Pancreas (tissue), 10 donors: ENCODE measurements at regions not wholly inside any gene's neighbourhood (a gene's known extent, or its start where the extent isn't known, plus 50 kb on each side); places are given as distances from the start of the nearest gene placed in this dataset.
A peak's percentile ranks its signal among the peaks of the same experiment; 100 is the strongest.
"Not testable (repeated sequence)": the region's sequence is repeated elsewhere in the genome, so short reads cannot be mapped to it uniquely, and the experiment has no call there.

Source experiments
- ATAC-seq, 4 donors: fragments of 200-7000 bp; cut with Tn5 transposase; one replicate each; pipeline versions ENCODE4 v1.8.0 to v1.9.1; 2020; ENCODE audit warnings: mild to moderate bottlenecking in 4 of 4, moderate library complexity in 4 of 4
- DNase-seq, 6 donors: peaks; one replicate each; pipeline ENCODE4 v3.0.0-alpha.2; 2020
- FAIRE-seq: peaks from 2 replicates; lab custom pipeline; 2012; peaks lifted over from hg19 to GRCh38; lab: Jason Lieb, UNC
- H3K27ac ChIP-seq, 4 donors: fragments of 200-600 bp; sonication (generic); 1 replicate in 3 of 4; 2 replicates in 1 of 4; pipeline versions ENCODE4 v1.5.0 to v1.8.0; 2020
- H3K27me3 ChIP-seq, 4 donors: fragments of 200-600 bp; one replicate each; pipeline ENCODE4 v1.8.0; 2021
- H3K36me3 ChIP-seq, 3 donors: fragments of 200-600 bp; sonication (generic) in 1 of 3; one replicate each; pipeline versions ENCODE4 v1.5.0 to v1.8.0; 2020 to 2021
- H3K4me1 ChIP-seq, 3 donors: fragments of 200-600 bp; one replicate each; pipeline ENCODE4 v1.8.0; 2021
- H3K4me3 ChIP-seq, 4 donors: fragments of 200-600 bp; sonication (generic) in 2 of 4; one replicate each; pipeline versions ENCODE4 v1.5.0 to v1.8.0; 2020 to 2021
- H3K9me3 ChIP-seq, 4 donors: fragments of 200-600 bp; one replicate each; pipeline ENCODE4 v1.8.0; 2021
- CTCF ChIP-seq, 4 donors: fragments of 200-600 bp; sonication (generic) in 3 of 4; IDR thresholded peaks; one replicate each; pipeline versions ENCODE4 v1.5.0 to v1.8.0; 2021; ENCODE audit warnings: antibody characterized with exemption in 4 of 4
- WGBS, 2 donors: extraction: QIAGEN DNeasy Blood & Tissue Kit; methylation state at CpG; one replicate each; pipeline ENCODE4 v1.1.7; 2013; 5-methylcytosine and 5-hydroxymethylcytosine counted together
- intact Hi-C, 3 donors: fragments of 100-400 bp; cut with DNase I; formaldehyde crosslinking; loops; one replicate each; pipeline versions ENCODE4 v1.11.1 to v1.14.2; 2022
- donor health status: healthy with polysubstance abuse.
- donor health status: DM: no; HTN: no; CAD: no; lungs with moderate emphysema.
- donor health status: DM: no; HTN: no; CAD: no.
- donor health status: control.
- donor health status: control.
- donor health status: Bipolar disorder and iron deficiency.
- donor health status: DM: yes; HTN: yes; CAD: no.
- donor health status: DM: no; HTN: no; CAD: no.
- donor health status: DM: no; HTN: no; CAD: no.
- donor health status: DM: yes; HTN: yes; CAD: no.

DNA sequence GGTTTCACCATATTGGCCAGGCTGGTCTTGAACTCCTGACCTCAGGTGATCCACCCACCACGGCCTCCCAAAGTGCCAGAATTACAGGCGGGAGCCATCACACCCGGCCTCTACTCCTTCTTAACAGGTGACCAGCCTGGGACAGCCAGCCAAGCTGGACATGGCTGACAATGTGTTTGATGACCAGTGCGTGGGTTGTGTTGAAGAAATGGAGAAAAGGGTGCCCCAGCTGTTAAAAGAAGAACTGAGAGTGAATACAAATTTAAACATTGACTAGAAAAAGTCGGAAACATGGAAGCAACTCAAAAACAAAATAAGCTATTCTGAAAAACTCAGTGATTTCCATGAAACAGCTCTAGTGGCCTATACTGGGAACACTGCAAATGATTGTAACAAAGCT is 86.5 kb upstream of the CLPB start:
- intact Hi-C loops: no loop called here

GRCh38 chr11:72519882-72520281 is 85.6 kb upstream of the CLPB start:
- DNase-seq, intact Hi-C loops, H3K9me3 ChIP-seq, FAIRE-seq, H3K36me3 ChIP-seq, H3K4me1 ChIP-seq, H3K27me3 ChIP-seq, ATAC-seq, H3K4me3 ChIP-seq, H3K27ac ChIP-seq: not testable (repeated sequence)
- 82 to 92% methylated on average over 2 of the region's 2 CpGs for WGBS, 2 donors

More for the DNA sequence above, 86.5 kb upstream of the CLPB start:
- no peaks in the 10 kb centered on the region for H3K9me3 ChIP-seq
- no peaks in the 10 kb centered on the region for H3K27me3 ChIP-seq
- no peak for ATAC-seq
- 80 to 82% methylated on average over 5 of the region's 5 CpGs for WGBS, 2 donors
- DNase-seq: no peak
- FAIRE-seq: no peak
- no peak for TF ChIP-seq CTCF (IDR thresholded peaks at IDR 0.05)
- no peaks in the 10 kb centered on the region for H3K4me1 ChIP-seq
- H3K27ac ChIP-seq: no peak overlapping the region
- H3K36me3 ChIP-seq: no peaks in the 10 kb centered on the region
- H3K4me3 ChIP-seq: no peak overlapping the region

DNA sequence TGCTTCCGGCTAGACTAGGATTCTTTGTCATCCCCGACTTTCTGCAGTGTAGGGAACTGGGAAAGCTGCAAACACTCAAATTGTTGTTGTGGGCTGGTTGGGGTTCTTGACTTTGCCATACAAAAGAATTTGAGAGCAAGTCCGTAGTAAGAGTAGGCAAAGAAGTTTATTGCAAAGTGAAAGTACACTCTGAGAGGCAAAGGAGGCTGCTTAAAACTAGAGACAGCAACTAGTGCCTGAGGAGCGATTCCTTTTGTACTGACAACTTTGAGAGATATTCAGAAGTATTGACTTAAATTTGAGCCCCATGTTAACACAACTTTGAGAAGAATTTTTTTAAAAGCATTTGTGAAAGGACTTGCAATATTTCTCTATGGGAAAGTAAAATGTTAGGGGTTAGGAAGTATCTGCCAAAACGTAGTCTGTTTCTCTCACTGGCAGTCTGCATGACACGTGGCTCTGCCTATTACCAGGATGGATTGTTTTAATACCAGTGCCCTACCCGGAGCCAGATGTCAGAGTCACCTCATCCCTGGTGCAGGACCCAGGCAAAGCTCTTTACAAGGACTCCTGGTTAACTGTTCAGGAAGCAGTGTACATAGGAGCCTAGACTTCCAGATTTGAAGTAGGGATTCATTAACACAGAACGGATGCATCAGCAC is 85.0 kb upstream of the CLPB start:
- no peak for TF ChIP-seq CTCF (IDR thresholded peaks at IDR 0.05)
- no peak overlapping the region for H3K27ac ChIP-seq
- no peaks in the 10 kb centered on the region for H3K9me3 ChIP-seq
- peak in 1 of 4 donors; percentile 34 for ATAC-seq
- intact Hi-C loops: no loop called here
- no peaks in the 10 kb centered on the region for H3K4me1 ChIP-seq
- WGBS, 2 donors: 57 to 62% methylated on average over 8 of the region's 8 CpGs
- no peak overlapping the region for H3K4me3 ChIP-seq
- no peaks in the 10 kb centered on the region for H3K27me3 ChIP-seq
- H3K36me3 ChIP-seq: no peaks in the 10 kb centered on the region
- DNase-seq: no peak
- no peak for FAIRE-seq

GRCh38 chr11:72514331-72514730 is 80.0 kb upstream of the CLPB start:
- 83 to 84% methylated on average over 3 of the region's 3 CpGs for WGBS, 2 donors
- TF ChIP-seq CTCF (IDR thresholded peaks at IDR 0.05): no peak
- ATAC-seq (no peak), FAIRE-seq (no peak), DNase-seq (no peak)
- Histone ChIP-seq H3K9me3 (no peaks in the 10 kb centered on the region), H3K36me3 (no peaks in the 10 kb centered on the region), H3K4me1 (no peaks in the 10 kb centered on the region), H3K4me3 (no peak overlapping the region), H3K27ac (no peak overlapping the region), H3K27me3 (no peaks in the 10 kb centered on the region)
- intact Hi-C loops: no loop called here

- WGBS, 2 donors: 80 to 88% methylated on average over 1 of the region's 1 CpG
- FAIRE-seq: no peak
These were observed 79.1 kb upstream of the CLPB start for GRCh38 chr11:72513411-72513810.

More at GRCh38 chr11:72513411-72513810, 79.1 kb upstream of the CLPB start:
- Histone ChIP-seq H3K9me3 (no peaks in the 10 kb centered on the region), H3K27ac (no peak overlapping the region), H3K27me3 (no peaks in the 10 kb centered on the region), H3K4me3 (no peak overlapping the region), H3K36me3 (no peaks in the 10 kb centered on the region), H3K4me1 (no peaks in the 10 kb centered on the region)
- no peak for ATAC-seq
- intact Hi-C loops: no loop called here
- TF ChIP-seq CTCF (IDR thresholded peaks at IDR 0.05): no peak
- no peak for DNase-seq
